ENCODE measurements at regions not wholly inside any gene's neighbourhood (a gene's known extent, or its start where the extent isn't known, plus 50 kb on each side); places are given as distances from the start of the nearest gene placed in this dataset.

DNA sequence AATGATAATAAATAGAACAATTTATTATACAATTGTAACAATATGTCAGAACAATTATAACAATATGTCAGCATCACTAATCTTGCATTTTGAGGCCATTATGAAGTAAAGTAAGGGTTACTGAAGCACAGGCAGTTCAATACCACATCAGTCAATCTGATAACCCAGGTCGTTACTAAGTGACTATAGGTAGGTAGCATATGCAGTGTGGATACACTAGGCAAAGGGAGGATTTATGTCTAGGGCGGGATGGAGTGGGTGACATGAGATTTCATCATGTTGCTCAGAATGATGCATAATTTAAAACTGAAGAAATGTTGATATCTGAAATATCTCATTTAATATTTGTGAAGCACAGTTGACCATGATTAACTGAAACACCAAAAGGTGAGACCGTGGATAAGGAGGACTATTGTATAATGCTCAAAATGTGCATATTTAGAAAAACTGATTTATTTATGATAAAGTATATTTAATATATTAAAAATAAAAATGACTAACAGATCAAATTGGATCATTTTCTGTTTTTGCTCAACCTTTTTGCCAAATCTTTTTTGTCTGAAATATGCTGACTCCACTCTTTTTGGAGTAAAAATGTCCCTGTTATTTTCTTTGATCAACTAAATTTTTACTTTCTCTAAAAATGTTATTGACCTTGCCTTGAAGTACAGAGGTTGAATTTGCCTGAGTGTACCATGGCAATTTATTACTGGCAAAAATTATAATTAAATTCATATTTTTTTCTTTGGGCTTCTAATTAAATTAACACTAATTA is 1189.4 kb upstream of the USP15 start:
- TF ChIP-seq PATZ1 (tag by site-specific recombination; IDR thresholded peaks at IDR 0.05) (no peak), CTCF (tag by site-specific recombination; IDR thresholded peaks at IDR 0.05) (no peak), ZNF24 (tag by site-specific recombination; IDR thresholded peaks at IDR 0.05) (no peak)

All from HEK293 (cell line).